ENCODE measurements at regions not wholly inside any gene's neighbourhood (a gene's known extent, or its start where the extent isn't known, plus 50 kb on each side); places are given as distances from the start of the nearest gene placed in this dataset.
"Not testable (repeated sequence)": the region's sequence is repeated elsewhere in the genome, so short reads cannot be mapped to it uniquely, and the experiment has no call there.

- TF ChIP-seq CTCF (IDR thresholded peaks at IDR 0.05) = no peak
- no peak for ATAC-seq (ENCODE audit: low FRiP score)
These were observed 338.2 kb downstream of the SOX4 start for GRCh38 chr6:21931641-21932335.

GRCh38 chr6:21933351-21933750 is 339.8 kb downstream of the SOX4 start:
- ATAC-seq (ENCODE audit: low FRiP score) = no peak

More at GRCh38 chr6:21931641-21932335, 338.2 kb downstream of the SOX4 start:
- DNase-seq (ENCODE audit: low spot score) = no peak

GRCh38 chr6:21935142-21935541 is 341.6 kb downstream of the SOX4 start:
- no peak for TF ChIP-seq CTCF (IDR thresholded peaks at IDR 0.05)
- DNase-seq (ENCODE audit: low spot score) (no peak), ATAC-seq (ENCODE audit: low FRiP score) (no peak)

More at GRCh38 chr6:21933351-21933750, 339.8 kb downstream of the SOX4 start:
- no peak for TF ChIP-seq CTCF (IDR thresholded peaks at IDR 0.05)
- no peak for DNase-seq (ENCODE audit: low spot score)

- no peak for ATAC-seq (ENCODE audit: low FRiP score)
- no peak for TF ChIP-seq CTCF (IDR thresholded peaks at IDR 0.05)
- DNase-seq (ENCODE audit: low spot score) = no peak
These were observed 342.0 kb downstream of the SOX4 start for GRCh38 chr6:21935561-21936028.

- no peak for TF ChIP-seq CTCF (IDR thresholded peaks at IDR 0.05)
- ATAC-seq (ENCODE audit: low FRiP score) (no peak), DNase-seq (ENCODE audit: low spot score) (no peak)
These were observed 343.9 kb downstream of the SOX4 start for GRCh38 chr6:21937466-21937865.

GRCh38 chr6:21939066-21939465 is 345.5 kb downstream of the SOX4 start:
- not testable (repeated sequence) for ATAC-seq (ENCODE audit: low FRiP score); DNase-seq (ENCODE audit: low spot score)

- DNase-seq (ENCODE audit: low spot score) (no peak), ATAC-seq (ENCODE audit: low FRiP score) (no peak)
- no peak for TF ChIP-seq CTCF (IDR thresholded peaks at IDR 0.05)
These were observed 348.4 kb downstream of the SOX4 start for GRCh38 chr6:21941926-21942325.

Measured in omental fat pad (tissue), 3 donors.